ENCODE measurements at regions not wholly inside any gene's neighbourhood (a gene's known extent, or its start where the extent isn't known, plus 50 kb on each side); places are given as distances from the start of the nearest gene placed in this dataset.

DNA sequence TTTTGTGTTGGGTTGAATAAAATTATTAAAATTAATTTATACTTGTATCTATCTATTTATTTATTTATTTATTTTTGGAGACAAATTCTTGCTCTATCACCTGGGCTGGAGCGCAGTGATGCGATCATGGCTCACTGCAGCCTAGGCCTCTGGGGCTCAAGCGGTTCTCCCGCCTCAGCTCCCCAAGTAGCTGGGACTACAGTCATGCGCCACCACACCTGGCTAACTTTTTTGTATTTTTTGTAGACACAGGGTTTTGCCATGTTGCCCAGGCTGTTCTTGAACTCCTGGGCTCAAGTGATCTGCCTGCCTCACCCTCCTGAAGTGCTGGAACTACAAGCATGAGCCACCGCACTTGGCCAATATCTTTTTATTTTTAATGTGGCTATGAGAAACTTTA is 134.7 kb upstream of the SPDL1 start:
- no peaks in the 10 kb centered on the region for H3K4me1 Mint-ChIP-seq
- peaks cover 2% of the 10 kb centered on the region for H3K9me3 Mint-ChIP-seq
- H3K27me3 Mint-ChIP-seq (ENCODE audit: low read depth): no peaks in the 10 kb centered on the region
- H3K4me3 Mint-ChIP-seq: no peak overlapping the region
- no peak overlapping the region for H3K27ac Mint-ChIP-seq
- TF ChIP-seq, protein P1, sequence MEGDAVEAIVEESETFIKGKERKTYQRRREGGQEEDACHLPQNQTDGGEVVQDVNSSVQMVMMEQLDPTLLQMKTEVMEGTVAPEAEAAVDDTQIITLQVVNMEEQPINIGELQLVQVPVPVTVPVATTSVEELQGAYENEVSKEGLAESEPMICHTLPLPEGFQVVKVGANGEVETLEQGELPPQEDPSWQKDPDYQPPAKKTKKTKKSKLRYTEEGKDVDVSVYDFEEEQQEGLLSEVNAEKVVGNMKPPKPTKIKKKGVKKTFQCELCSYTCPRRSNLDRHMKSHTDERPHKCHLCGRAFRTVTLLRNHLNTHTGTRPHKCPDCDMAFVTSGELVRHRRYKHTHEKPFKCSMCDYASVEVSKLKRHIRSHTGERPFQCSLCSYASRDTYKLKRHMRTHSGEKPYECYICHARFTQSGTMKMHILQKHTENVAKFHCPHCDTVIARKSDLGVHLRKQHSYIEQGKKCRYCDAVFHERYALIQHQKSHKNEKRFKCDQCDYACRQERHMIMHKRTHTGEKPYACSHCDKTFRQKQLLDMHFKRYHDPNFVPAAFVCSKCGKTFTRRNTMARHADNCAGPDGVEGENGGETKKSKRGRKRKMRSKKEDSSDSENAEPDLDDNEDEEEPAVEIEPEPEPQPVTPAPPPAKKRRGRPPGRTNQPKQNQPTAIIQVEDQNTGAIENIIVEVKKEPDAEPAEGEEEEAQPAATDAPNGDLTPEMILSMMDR (IDR thresholded peaks at IDR 0.05; ENCODE audit: unreplicated experiment in 3 of 3): no peak
- H3K36me3 Mint-ChIP-seq (ENCODE audit: low read depth): no peaks in the 10 kb centered on the region

- TF ChIP-seq, protein P1 (IDR thresholded peaks at IDR 0.05; ENCODE audit: unreplicated experiment in 3 of 3): no peak
Observed at GRCh38 chr5:169445191-169445590, 138.4 kb upstream of the SPDL1 start.

GRCh38 chr5:169442913-169443784 is 140.4 kb upstream of the SPDL1 start:
- TF ChIP-seq, protein P1 (IDR thresholded peaks at IDR 0.05; ENCODE audit: unreplicated experiment in 3 of 3): no peak
- Mint-ChIP-seq H3K4me1 (no peaks in the 10 kb centered on the region), H3K4me3 (no peak overlapping the region), H3K27ac (no peak overlapping the region), H3K36me3 (ENCODE audit: low read depth) (no peaks in the 10 kb centered on the region), H3K27me3 (ENCODE audit: low read depth) (peaks cover 11% of the 10 kb centered on the region), H3K9me3 (no peaks in the 10 kb centered on the region)

More at GRCh38 chr5:169445191-169445590, 138.4 kb upstream of the SPDL1 start:
- Mint-ChIP-seq H3K27ac (no peak overlapping the region), H3K36me3 (ENCODE audit: low read depth) (no peaks in the 10 kb centered on the region), H3K4me1 (no peaks in the 10 kb centered on the region), H3K4me3 (no peak overlapping the region), H3K27me3 (ENCODE audit: low read depth) (peaks cover 5% of the 10 kb centered on the region), H3K9me3 (no peaks in the 10 kb centered on the region)

DNA sequence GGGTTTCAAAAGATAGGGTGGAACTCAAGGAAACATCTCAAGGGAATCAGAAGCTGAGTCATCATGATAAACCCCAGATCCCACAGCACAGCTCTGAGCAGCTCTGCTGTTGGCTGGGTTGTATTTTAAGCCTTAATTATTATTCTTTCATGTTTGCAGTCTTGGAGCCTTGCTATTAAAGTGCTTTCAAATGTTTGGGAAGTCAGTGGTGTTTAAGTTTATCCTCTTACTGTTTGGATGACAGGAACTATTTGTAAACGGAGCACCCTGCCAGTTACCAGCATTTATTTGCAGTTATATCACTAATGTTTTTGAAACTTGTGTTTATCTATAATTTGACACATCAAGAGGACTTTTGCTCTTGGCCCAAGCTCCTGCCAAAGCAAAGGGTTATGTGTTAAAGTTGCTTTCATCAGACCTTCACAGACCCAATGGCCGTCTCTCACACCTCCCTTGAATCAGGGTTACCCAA is 141.1 kb upstream of the SPDL1 start:
- no peaks in the 10 kb centered on the region for H3K4me1 Mint-ChIP-seq
- no peak overlapping the region for H3K4me3 Mint-ChIP-seq
- TF ChIP-seq, protein P1 (IDR thresholded peaks at IDR 0.05; ENCODE audit: unreplicated experiment in 3 of 3): no peak
- H3K36me3 Mint-ChIP-seq (ENCODE audit: low read depth): no peaks in the 10 kb centered on the region
- H3K27me3 Mint-ChIP-seq (ENCODE audit: low read depth): peaks cover 11% of the 10 kb centered on the region
- H3K27ac Mint-ChIP-seq: no peak overlapping the region
- H3K9me3 Mint-ChIP-seq: no peaks in the 10 kb centered on the region

DNA sequence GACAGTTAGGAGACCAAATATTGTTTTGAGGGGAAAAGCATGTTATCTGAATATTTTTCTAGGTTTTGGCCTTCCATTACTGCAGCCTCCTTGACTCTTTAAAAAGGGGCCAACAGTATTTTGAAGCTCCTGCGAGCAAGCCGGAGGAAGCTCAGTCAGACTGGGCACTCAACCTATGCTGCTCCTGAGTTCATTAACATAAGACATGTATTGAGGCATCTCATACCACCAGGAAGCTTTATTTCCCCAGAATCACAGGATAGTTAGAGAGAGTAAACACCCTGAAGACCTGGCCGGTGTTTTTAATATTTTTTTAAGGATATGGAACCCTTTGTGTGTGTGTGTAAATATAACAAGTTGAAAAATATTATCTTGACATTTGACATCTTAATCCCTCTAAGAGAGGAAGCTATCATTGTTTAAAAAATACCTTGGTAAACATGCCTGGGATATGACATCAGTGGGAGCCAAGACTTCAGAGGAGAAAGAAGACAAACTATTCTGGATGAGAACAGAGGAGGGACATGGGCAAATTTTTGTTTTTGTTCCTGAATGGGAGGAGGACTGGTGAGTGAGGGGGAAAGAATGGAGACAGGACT is 139.3 kb upstream of the SLIT3 start:
- TF ChIP-seq, protein P1 (IDR thresholded peaks at IDR 0.05; ENCODE audit: unreplicated experiment in 3 of 3): no peak
- H3K4me1 Mint-ChIP-seq: no peaks in the 10 kb centered on the region
- H3K4me3 Mint-ChIP-seq: no peak overlapping the region
- no peaks in the 10 kb centered on the region for H3K9me3 Mint-ChIP-seq
- peaks cover 11% of the 10 kb centered on the region for H3K27me3 Mint-ChIP-seq (ENCODE audit: low read depth)
- H3K27ac Mint-ChIP-seq: no peak overlapping the region
- no peaks in the 10 kb centered on the region for H3K36me3 Mint-ChIP-seq (ENCODE audit: low read depth)
